Mesodermal cell (in vitro differentiated cells): ENCODE measurements at regions not wholly inside any gene's neighbourhood (a gene's known extent, or its start where the extent isn't known, plus 50 kb on each side); places are given as distances from the start of the nearest gene placed in this dataset.
"Not testable (repeated sequence)": the region's sequence is repeated elsewhere in the genome, so short reads cannot be mapped to it uniquely, and the experiment has no call there.

Experiments used
- H3K27ac ChIP-seq: 2 replicates; pipeline ENCODE4 v1.7.0; 2013; ENCODE audit warnings: mild to moderate bottlenecking, low read depth, low read length, moderate library complexity; ENCODE audit not compliant: severe bottlenecking
- H3K36me3 ChIP-seq: 2 replicates; pipeline ENCODE4 v1.7.1; 2013; ENCODE audit warnings: mild to moderate bottlenecking, low read length, moderate library complexity; ENCODE audit not compliant: control insufficient read depth, insufficient read depth
- H3K4me1 ChIP-seq: one replicate; pipeline ENCODE4 v1.7.1; 2013; ENCODE audit warnings: mild to moderate bottlenecking, low read length; ENCODE audit not compliant: insufficient read depth, control insufficient read depth, poor library complexity, severe bottlenecking
- H3K4me3 ChIP-seq: 2 replicates; pipeline ENCODE4 v1.7.0; 2013; ENCODE audit warnings: low read length, control low read depth, mild to moderate bottlenecking; ENCODE audit not compliant: insufficient read depth, poor library complexity, severe bottlenecking; ENCODE audit errors: extremely low read depth
- H3K9me3 ChIP-seq: 2 replicates; pipeline ENCODE4 v1.7.1; 2013; ENCODE audit warnings: mild to moderate bottlenecking, low read length, moderate library complexity; ENCODE audit not compliant: control insufficient read depth
- WGBS, 2 experiments: methylation state at CpG; one replicate each; pipeline ENCODE4 v1.1.5; 2013; ENCODE audit warnings: missing lambda C conversion rate in 2 of 2; ENCODE audit not compliant: insufficient coverage in 2 of 2; 5-methylcytosine and 5-hydroxymethylcytosine counted together

- no peak overlapping the region for H3K4me3 ChIP-seq
- H3K27ac ChIP-seq: no peak overlapping the region
- H3K36me3 ChIP-seq: no peaks in the 10 kb centered on the region
- WGBS, 2 experiments: 88 to 100% methylated on average over 1 of the region's 1 CpG
- H3K9me3 ChIP-seq: no peaks in the 10 kb centered on the region
- no peaks in the 10 kb centered on the region for H3K4me1 ChIP-seq
These were observed 130.3 kb upstream of the TUSC1 start for GRCh38 chr9:25808554-25808953.

GRCh38 chr9:25804856-25805255 lies 126.6 kb upstream of the TUSC1 start:
- no peak overlapping the region for H3K4me3 ChIP-seq
- H3K9me3 ChIP-seq: no peaks in the 10 kb centered on the region
- no peaks in the 10 kb centered on the region for H3K4me1 ChIP-seq
- no peak overlapping the region for H3K27ac ChIP-seq
- no peaks in the 10 kb centered on the region for H3K36me3 ChIP-seq

GRCh38 chr9:25801989-25802388 lies 123.7 kb upstream of the TUSC1 start:
- H3K4me3 ChIP-seq, H3K27ac ChIP-seq, H3K4me1 ChIP-seq, H3K36me3 ChIP-seq, H3K9me3 ChIP-seq: not testable (repeated sequence)
- WGBS, 2 experiments: no CpG with 5 or more reads among the region's 3 CpGs

- no peak overlapping the region for H3K27ac ChIP-seq
- no peaks in the 10 kb centered on the region for H3K9me3 ChIP-seq
- no peaks in the 10 kb centered on the region for H3K4me1 ChIP-seq
- H3K4me3 ChIP-seq: no peak overlapping the region
- no peaks in the 10 kb centered on the region for H3K36me3 ChIP-seq
- WGBS, 2 experiments: no CpG with 5 or more reads among the region's 4 CpGs
These were observed 95.6 kb upstream of the TUSC1 start for GRCh38 chr9:25773805-25774204.

- no peak overlapping the region for H3K4me3 ChIP-seq
- H3K36me3 ChIP-seq: no peaks in the 10 kb centered on the region
- no peaks in the 10 kb centered on the region for H3K4me1 ChIP-seq
- WGBS, 2 experiments: 83% methylated on average over 1 of the region's 1 CpG; no CpG with 5 or more reads in 1 of the 2 experiments
- H3K27ac ChIP-seq: no peak overlapping the region
- no peaks in the 10 kb centered on the region for H3K9me3 ChIP-seq
These were observed 77.7 kb upstream of the TUSC1 start for GRCh38 chr9:25755951-25756350.

GRCh38 chr9:25752398-25752797 lies 74.2 kb upstream of the TUSC1 start:
- WGBS, 2 experiments: 89 to 94% methylated on average over 4 to 5 of the region's 5 CpGs
- H3K4me1 ChIP-seq: no peaks in the 10 kb centered on the region
- no peak overlapping the region for H3K4me3 ChIP-seq
- H3K27ac ChIP-seq: no peak overlapping the region
- no peaks in the 10 kb centered on the region for H3K9me3 ChIP-seq
- H3K36me3 ChIP-seq: no peaks in the 10 kb centered on the region

- no peak overlapping the region for H3K27ac ChIP-seq
- no peaks in the 10 kb centered on the region for H3K4me1 ChIP-seq
- H3K36me3 ChIP-seq: no peaks in the 10 kb centered on the region
- WGBS, 2 experiments: 49 to 54% methylated on average over 3 of the region's 3 CpGs
- H3K9me3 ChIP-seq: no peaks in the 10 kb centered on the region
- no peak overlapping the region for H3K4me3 ChIP-seq
These were observed 64.0 kb upstream of the TUSC1 start for GRCh38 chr9:25742256-25742655.

GRCh38 chr9:25733336-25733982 lies 55.2 kb upstream of the TUSC1 start:
- no peak overlapping the region for H3K27ac ChIP-seq
- WGBS, 2 experiments: 90 to 93% methylated on average over 5 to 6 of the region's 7 CpGs

GRCh38 chr9:25731895-25732794 lies 53.9 kb upstream of the TUSC1 start:
- WGBS, 2 experiments: 93 to 97% methylated on average over 15 to 17 of the region's 19 CpGs
- not testable (repeated sequence) for H3K9me3 ChIP-seq, H3K4me1 ChIP-seq, H3K27ac ChIP-seq, H3K4me3 ChIP-seq, H3K36me3 ChIP-seq

More at GRCh38 chr9:25733336-25733982, 55.2 kb upstream of the TUSC1 start:
- Histone ChIP-seq H3K4me3 (no peak overlapping the region), H3K36me3 (no peaks in the 10 kb centered on the region), H3K9me3 (no peaks in the 10 kb centered on the region), H3K4me1 (no peaks in the 10 kb centered on the region)
